ENCODE measurements at regions not wholly inside any gene's neighbourhood (a gene's known extent, or its start where the extent isn't known, plus 50 kb on each side); places are given as distances from the start of the nearest gene placed in this dataset.
A peak's percentile ranks its signal among the peaks of the same experiment; 100 is the strongest.

DNA sequence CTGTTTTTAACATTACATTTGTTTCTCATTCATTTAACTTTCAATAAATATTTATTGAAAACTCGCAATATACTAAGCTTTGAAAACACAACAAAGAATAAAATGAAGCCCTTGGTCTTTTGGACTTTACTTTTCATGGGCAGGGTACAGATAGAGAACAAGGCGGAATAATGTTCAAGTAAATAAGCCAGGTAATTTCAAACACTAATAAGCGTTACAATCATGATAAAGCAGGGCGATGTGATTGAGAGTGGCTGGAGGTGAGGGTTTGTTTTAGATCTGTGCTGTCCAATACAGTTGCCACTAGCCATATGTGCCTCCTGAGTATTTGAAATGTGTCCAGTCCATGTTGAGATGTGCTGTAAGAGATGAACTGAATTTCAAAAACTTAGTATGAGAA lies 307.1 kb downstream of the ALDH8A1 start:
- 72 to 78% methylated on average over 4 of the region's 4 CpGs for WGBS, 2 donors (ENCODE audit: low coverage in 1 of 2)
- in situ Hi-C loops (cut with MboI; ENCODE audit: low pct_ligation_motif_present in 1 of 4, low pct_unique_long_range_greater_than_20kb in 1 of 4, low sequenced_read_pairs in 3 of 4) = loop anchor here in 3 of 4 donors (5.0 to 25.0 kb wide), 5 partner anchors 172 to 481 kb away; no protein-coding TSS in a partner anchor
- H3K4me3 ChIP-seq = no peak overlapping the region
- no peaks in the 10 kb centered on the region for H3K36me3 ChIP-seq
- DNase-seq = no peak
- intact Hi-C loops (cut with DNase I; ENCODE audit: low total_unique reads) = no loop called here
- H3K27me3 ChIP-seq = no peaks in the 10 kb centered on the region
- no peaks in the 10 kb centered on the region for H3K9me3 ChIP-seq
- H3K4me1 ChIP-seq = peaks cover 0 to 40% (median 10%) of the 10 kb centered on the region in 4 donors
- TF ChIP-seq, protein P1, sequence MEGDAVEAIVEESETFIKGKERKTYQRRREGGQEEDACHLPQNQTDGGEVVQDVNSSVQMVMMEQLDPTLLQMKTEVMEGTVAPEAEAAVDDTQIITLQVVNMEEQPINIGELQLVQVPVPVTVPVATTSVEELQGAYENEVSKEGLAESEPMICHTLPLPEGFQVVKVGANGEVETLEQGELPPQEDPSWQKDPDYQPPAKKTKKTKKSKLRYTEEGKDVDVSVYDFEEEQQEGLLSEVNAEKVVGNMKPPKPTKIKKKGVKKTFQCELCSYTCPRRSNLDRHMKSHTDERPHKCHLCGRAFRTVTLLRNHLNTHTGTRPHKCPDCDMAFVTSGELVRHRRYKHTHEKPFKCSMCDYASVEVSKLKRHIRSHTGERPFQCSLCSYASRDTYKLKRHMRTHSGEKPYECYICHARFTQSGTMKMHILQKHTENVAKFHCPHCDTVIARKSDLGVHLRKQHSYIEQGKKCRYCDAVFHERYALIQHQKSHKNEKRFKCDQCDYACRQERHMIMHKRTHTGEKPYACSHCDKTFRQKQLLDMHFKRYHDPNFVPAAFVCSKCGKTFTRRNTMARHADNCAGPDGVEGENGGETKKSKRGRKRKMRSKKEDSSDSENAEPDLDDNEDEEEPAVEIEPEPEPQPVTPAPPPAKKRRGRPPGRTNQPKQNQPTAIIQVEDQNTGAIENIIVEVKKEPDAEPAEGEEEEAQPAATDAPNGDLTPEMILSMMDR (IDR thresholded peaks at IDR 0.05) = no peak
- no peak for TF ChIP-seq POLR2AphosphoS5 (IDR thresholded peaks at IDR 0.05)
- no peak for TF ChIP-seq EP300 (IDR thresholded peaks at IDR 0.05; ENCODE audit: low read depth)
- no peak for TF ChIP-seq POLR2A (IDR thresholded peaks at IDR 0.05)
- peak overlapping the region in 2 of 4 donors; percentile 33 to 77 for H3K27ac ChIP-seq

DNA sequence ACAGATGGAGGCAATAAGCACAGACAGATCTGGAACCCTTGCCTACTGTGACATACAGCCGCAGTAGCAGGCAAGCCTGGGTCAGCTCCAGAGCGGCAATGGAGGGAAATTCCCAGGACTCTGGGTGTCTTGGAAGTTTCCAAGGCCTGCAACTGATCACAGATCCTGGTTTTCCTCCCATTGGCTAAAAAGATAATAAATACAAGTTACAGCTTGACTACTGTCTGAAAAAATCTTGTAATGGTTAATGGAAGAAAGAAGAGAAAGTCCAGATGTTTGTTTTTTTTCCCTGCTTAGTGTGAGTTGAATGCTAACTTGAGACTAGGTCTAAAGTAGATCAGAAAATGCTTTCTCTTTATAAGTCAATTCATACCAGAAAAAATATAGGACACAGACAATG lies 307.6 kb downstream of the ALDH8A1 start:
- TF ChIP-seq EP300 (IDR thresholded peaks at IDR 0.05; ENCODE audit: low read depth) (no peak), POLR2A (IDR thresholded peaks at IDR 0.05) (no peak), POLR2AphosphoS5 (IDR thresholded peaks at IDR 0.05) (no peak)
- TF ChIP-seq, protein P1 (IDR thresholded peaks at IDR 0.05) = no peak
- Histone ChIP-seq H3K36me3 (no peaks in the 10 kb centered on the region), H3K4me1 (peaks cover 0 to 40% (median 10%) of the 10 kb centered on the region in 4 donors), H3K9me3 (no peaks in the 10 kb centered on the region), H3K27me3 (no peaks in the 10 kb centered on the region), H3K27ac (no peak overlapping the region), H3K4me3 (no peak overlapping the region)
- 66% methylated on average over 2 of the region's 2 CpGs; no CpG with 5 or more reads in 1 of the 2 donors for WGBS, 2 donors (ENCODE audit: low coverage in 1 of 2)
- intact Hi-C loops (cut with DNase I; ENCODE audit: low total_unique reads) (no loop called here), in situ Hi-C loops (cut with MboI; ENCODE audit: low pct_ligation_motif_present in 1 of 4, low pct_unique_long_range_greater_than_20kb in 1 of 4, low sequenced_read_pairs in 3 of 4) (loop anchor here in 3 of 4 donors (5.0 to 25.0 kb wide), 5 partner anchors 173 to 480 kb away; no protein-coding TSS in a partner anchor)
- no peak for DNase-seq

DNA sequence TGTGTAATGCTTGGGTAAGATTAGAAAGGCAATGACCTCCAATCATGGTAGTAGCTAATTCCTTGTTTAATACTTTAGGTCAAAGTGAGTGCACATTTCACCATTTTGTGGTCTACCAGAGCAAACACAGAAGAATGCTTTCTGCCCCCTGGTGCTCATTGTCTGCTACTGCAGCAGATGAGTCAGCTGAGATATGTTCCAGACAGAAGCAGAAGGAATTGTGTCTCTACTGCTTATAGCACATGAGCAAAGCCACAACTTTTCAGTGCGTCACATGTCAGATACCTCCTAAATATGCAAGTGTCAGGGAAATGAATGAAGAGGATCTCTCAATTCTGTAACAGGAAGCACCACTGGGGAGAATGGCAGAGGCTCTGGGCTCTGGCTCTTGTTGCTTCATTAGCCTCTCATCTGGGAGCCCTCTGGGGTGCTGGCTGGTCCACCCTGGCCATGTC lies 308.9 kb downstream of the ALDH8A1 start:
- in situ Hi-C loops (cut with MboI; ENCODE audit: low pct_ligation_motif_present in 1 of 4, low pct_unique_long_range_greater_than_20kb in 1 of 4, low sequenced_read_pairs in 3 of 4) = loop anchor here in 3 of 4 donors (5.0 to 25.0 kb wide), 5 partner anchors 174 to 479 kb away; no protein-coding TSS in a partner anchor

DNA sequence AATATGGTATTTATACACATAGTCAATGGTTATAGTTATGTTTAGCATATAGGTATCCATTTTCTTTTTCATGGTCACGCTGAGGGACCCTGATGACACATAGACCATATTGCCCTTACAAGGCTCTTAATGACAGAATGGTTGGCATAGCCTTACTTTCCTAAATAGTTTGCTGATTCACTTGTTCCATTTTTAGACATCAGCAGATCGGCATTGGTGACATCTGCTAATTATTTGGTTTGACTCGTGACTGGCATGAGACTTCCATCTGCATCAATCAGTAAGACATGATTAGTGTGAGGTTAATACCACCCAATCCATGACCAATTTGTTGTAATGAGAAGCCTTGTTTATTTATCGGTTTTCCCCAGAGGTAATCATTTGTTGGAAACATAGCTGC lies 309.7 kb downstream of the ALDH8A1 start:
- in situ Hi-C loops (cut with MboI; ENCODE audit: low pct_ligation_motif_present in 1 of 4, low pct_unique_long_range_greater_than_20kb in 1 of 4, low sequenced_read_pairs in 3 of 4) = loop anchor here in 3 of 4 donors (5.0 to 25.0 kb wide), 5 partner anchors 175 to 478 kb away; no protein-coding TSS in a partner anchor
- Histone ChIP-seq H3K27me3 (no peaks in the 10 kb centered on the region), H3K9me3 (no peaks in the 10 kb centered on the region), H3K4me1 (peaks cover 0 to 36% (median 10%) of the 10 kb centered on the region in 4 donors), H3K4me3 (no peak overlapping the region), H3K27ac (no peak overlapping the region), H3K36me3 (no peaks in the 10 kb centered on the region)
- TF ChIP-seq POLR2AphosphoS5 (IDR thresholded peaks at IDR 0.05) = no peak
- no peak for TF ChIP-seq POLR2A (IDR thresholded peaks at IDR 0.05)
- TF ChIP-seq, protein P1 (IDR thresholded peaks at IDR 0.05) = no peak
- TF ChIP-seq EP300 (IDR thresholded peaks at IDR 0.05; ENCODE audit: low read depth) = no peak
- intact Hi-C loops (cut with DNase I; ENCODE audit: low total_unique reads) = no loop called here
- 86 to 87% methylated on average over 4 of the region's 4 CpGs for WGBS, 2 donors (ENCODE audit: low coverage in 1 of 2)
- DNase-seq = no peak

More for the DNA sequence above, 308.9 kb downstream of the ALDH8A1 start:
- H3K9me3 ChIP-seq = no peaks in the 10 kb centered on the region
- H3K27ac ChIP-seq = peak overlapping the region in 2 of 4 donors; percentile 24 to 38
- DNase-seq = peak; percentile 84
- no peaks in the 10 kb centered on the region for H3K36me3 ChIP-seq
- H3K4me3 ChIP-seq = no peak overlapping the region
- no peaks in the 10 kb centered on the region for H3K27me3 ChIP-seq
- TF ChIP-seq EP300 (IDR thresholded peaks at IDR 0.05; ENCODE audit: low read depth) = no peak
- no peak for TF ChIP-seq POLR2A (IDR thresholded peaks at IDR 0.05)
- TF ChIP-seq POLR2AphosphoS5 (IDR thresholded peaks at IDR 0.05) = peak; percentile 14 to 49 (median 33)
- TF ChIP-seq, protein P1 (IDR thresholded peaks at IDR 0.05) = peak; percentile 84 to 98 (median 89)
- intact Hi-C loops (cut with DNase I; ENCODE audit: low total_unique reads) = no loop called here
- H3K4me1 ChIP-seq = peaks cover 0 to 40% (median 10%) of the 10 kb centered on the region in 4 donors
- 62% methylated on average over 1 of the region's 1 CpG; no CpG with 5 or more reads in 1 of the 2 donors for WGBS, 2 donors (ENCODE audit: low coverage in 1 of 2)

Measured in transverse colon (tissue), 4 donors.